AG04449 (cell line): ENCODE measurements at regions not wholly inside any gene's neighbourhood (a gene's known extent, or its start where the extent isn't known, plus 50 kb on each side); places are given as distances from the start of the nearest gene placed in this dataset.
"Not testable (repeated sequence)": the region's sequence is repeated elsewhere in the genome, so short reads cannot be mapped to it uniquely, and the experiment has no call there.

Experiments
- CTCF ChIA-PET: fragments of 350-600 bp; formaldehyde crosslinking; extraction: SDS; loops from one replicate; lab custom pipeline; 2021; ENCODE audit warnings: antibody characterized with exemption; lab: Yijun Ruan, JAX
- POLR2A ChIA-PET: fragments of 400-600, 350-600 bp; formaldehyde crosslinking; extraction: SDS; loops from one replicate; lab custom pipeline; 2020; ENCODE audit warnings: antibody characterized with exemption, inconsistent platforms; lab: Yijun Ruan, JAX
- DNase-seq: peaks from one replicate; pipeline ENCODE4 v3.0.0-alpha.2; 2010; ENCODE audit warnings: low read depth, low spot score
- H3K4me3 ChIP-seq: 2 replicates; pipeline ENCODE4 v1.5.1; 2011; ENCODE audit warnings: low read depth, mild to moderate bottlenecking, control low read depth, low read length
- CTCF ChIP-seq: IDR thresholded peaks from one replicate; pipeline ENCODE4 v1.5.1; 2011; ENCODE audit warnings: mild to moderate bottlenecking, moderate library complexity, low read length, control low read depth, inconsistent platforms; ENCODE audit not compliant: insufficient read depth; ENCODE audit errors: missing control alignments

GRCh38 chr2:16030206-16031057 lies 90.1 kb downstream of the MYCN start:
- CTCF ChIA-PET, result no interaction called here
- no peak for TF ChIP-seq CTCF
- no peak overlapping the region for H3K4me3 ChIP-seq
- POLR2A ChIA-PET, result no interaction called here
- no peak for DNase-seq

GRCh38 chr2:16028644-16029043 lies 88.3 kb downstream of the MYCN start:
- no peak overlapping the region for H3K4me3 ChIP-seq
- CTCF ChIA-PET, result no interaction called here
- no peak for TF ChIP-seq CTCF
- no peak for DNase-seq
- POLR2A ChIA-PET, result no interaction called here

- no peak overlapping the region for H3K4me3 ChIP-seq
- no peak for DNase-seq
- ChIA-PET CTCF (no interaction called here), POLR2A (no interaction called here)
- TF ChIP-seq CTCF, result no peak
Measured at GRCh38 chr2:16026816-16027501, 86.6 kb downstream of the MYCN start.

GRCh38 chr2:16025876-16026640 lies 85.7 kb downstream of the MYCN start:
- no peak for TF ChIP-seq CTCF
- CTCF ChIA-PET, result no interaction called here
- H3K4me3 ChIP-seq, result no peak overlapping the region
- POLR2A ChIA-PET, result no interaction called here
- no peak for DNase-seq

- ChIA-PET POLR2A (no interaction called here), CTCF (no interaction called here)
- DNase-seq, result no peak
- no peak overlapping the region for H3K4me3 ChIP-seq
- no peak for TF ChIP-seq CTCF
Measured at GRCh38 chr2:16025211-16025875, 85.0 kb downstream of the MYCN start.

- DNase-seq, CTCF ChIA-PET, POLR2A ChIA-PET, H3K4me3 ChIP-seq: not testable (repeated sequence)
Measured at GRCh38 chr2:16024628-16025027, 84.3 kb downstream of the MYCN start.
